ENCODE measurements at regions not wholly inside any gene's neighbourhood (a gene's known extent, or its start where the extent isn't known, plus 50 kb on each side); places are given as distances from the start of the nearest gene placed in this dataset.

GRCh38 chr4:26028133-26028792 is 114.2 kb downstream of the SMIM20 start:
- no peaks in the 10 kb centered on the region for H3K36me3 ChIP-seq
- H3K4me3 ChIP-seq: peak overlapping the region; percentile 31
- no peaks in the 10 kb centered on the region for H3K27me3 ChIP-seq
- DNase-seq: no peak
- no peak overlapping the region for H3K27ac ChIP-seq
- H3K4me1 ChIP-seq: peaks cover 1% of the 10 kb centered on the region; the same call in 1 of the 2 replicates
- no peaks in the 10 kb centered on the region for H3K9me3 ChIP-seq (replicated peaks)

- H3K27me3 ChIP-seq: no peaks in the 10 kb centered on the region
- no peaks in the 10 kb centered on the region for H3K9me3 ChIP-seq (replicated peaks)
- no peaks in the 10 kb centered on the region for H3K4me1 ChIP-seq
- no peaks in the 10 kb centered on the region for H3K36me3 ChIP-seq
- peak; percentile 81 to 84 for DNase-seq
- peak overlapping the region; percentile 31 for H3K4me3 ChIP-seq
- peak overlapping the region; percentile 20; the same call in 1 of the 2 replicates for H3K27ac ChIP-seq
These were observed 115.0 kb downstream of the SMIM20 start for GRCh38 chr4:26028793-26029567.

GRCh38 chr4:26029568-26030131 is 115.6 kb downstream of the SMIM20 start:
- Histone ChIP-seq H3K4me1 (no peaks in the 10 kb centered on the region), H3K4me3 (no peak overlapping the region), H3K9me3 (replicated peaks) (no peaks in the 10 kb centered on the region), H3K27ac (no peak overlapping the region), H3K27me3 (no peaks in the 10 kb centered on the region), H3K36me3 (no peaks in the 10 kb centered on the region)
- DNase-seq: peak in 1 of 2 experiments; percentile 29

- Histone ChIP-seq H3K4me3 (no peak overlapping the region), H3K27ac (no peak overlapping the region), H3K9me3 (replicated peaks) (no peaks in the 10 kb centered on the region), H3K36me3 (no peaks in the 10 kb centered on the region), H3K27me3 (no peaks in the 10 kb centered on the region), H3K4me1 (no peaks in the 10 kb centered on the region)
- DNase-seq: no peak
These were observed 116.2 kb downstream of the SMIM20 start for GRCh38 chr4:26030260-26030667.

- no peaks in the 10 kb centered on the region for H3K9me3 ChIP-seq (replicated peaks)
- H3K4me3 ChIP-seq: no peak overlapping the region
- no peak overlapping the region for H3K27ac ChIP-seq
- H3K36me3 ChIP-seq: no peaks in the 10 kb centered on the region
- H3K27me3 ChIP-seq: no peaks in the 10 kb centered on the region
- no peak for DNase-seq
- H3K4me1 ChIP-seq: no peaks in the 10 kb centered on the region
These were observed 116.8 kb downstream of the SMIM20 start for GRCh38 chr4:26030780-26031179.

GRCh38 chr4:26031704-26032103 is 117.7 kb downstream of the SMIM20 start:
- Histone ChIP-seq H3K27ac (no peak overlapping the region), H3K36me3 (no peaks in the 10 kb centered on the region), H3K27me3 (no peaks in the 10 kb centered on the region), H3K4me3 (no peak overlapping the region), H3K4me1 (no peaks in the 10 kb centered on the region), H3K9me3 (replicated peaks) (no peaks in the 10 kb centered on the region)
- no peak for DNase-seq

- H3K27ac ChIP-seq: no peak overlapping the region
- no peak overlapping the region for H3K4me3 ChIP-seq
These were observed 118.1 kb downstream of the SMIM20 start for GRCh38 chr4:26032142-26032541.

GRCh38 chr4:26032630-26033317 is 118.8 kb downstream of the SMIM20 start:
- no peaks in the 10 kb centered on the region for H3K36me3 ChIP-seq
- DNase-seq: no peak
- no peak overlapping the region for H3K4me3 ChIP-seq
- H3K27ac ChIP-seq: no peak overlapping the region
- H3K9me3 ChIP-seq (replicated peaks): no peaks in the 10 kb centered on the region
- H3K27me3 ChIP-seq: no peaks in the 10 kb centered on the region
- H3K4me1 ChIP-seq: no peaks in the 10 kb centered on the region

More at GRCh38 chr4:26032142-26032541, 118.1 kb downstream of the SMIM20 start:
- Histone ChIP-seq H3K27me3 (no peaks in the 10 kb centered on the region), H3K4me1 (no peaks in the 10 kb centered on the region), H3K36me3 (no peaks in the 10 kb centered on the region), H3K9me3 (replicated peaks) (no peaks in the 10 kb centered on the region)
- no peak for DNase-seq

GRCh38 chr4:26033389-26033788 is 119.4 kb downstream of the SMIM20 start:
- Histone ChIP-seq H3K36me3 (no peaks in the 10 kb centered on the region), H3K4me1 (no peaks in the 10 kb centered on the region), H3K9me3 (replicated peaks) (no peaks in the 10 kb centered on the region), H3K27me3 (no peaks in the 10 kb centered on the region), H3K27ac (no peak overlapping the region), H3K4me3 (no peak overlapping the region)
- DNase-seq: no peak

GRCh38 chr4:26034849-26035248 is 120.8 kb downstream of the SMIM20 start:
- H3K4me1 ChIP-seq: 0 out of 2 replicates have a peak, but pooled peaks cover 5% of the 10 kb centered on the region
- H3K36me3 ChIP-seq: no peaks in the 10 kb centered on the region
- H3K27ac ChIP-seq: no peak overlapping the region

GRCh38 chr4:26035921-26036320 is 121.9 kb downstream of the SMIM20 start:
- no peak for DNase-seq
- Histone ChIP-seq H3K4me3 (no peak overlapping the region), H3K36me3 (no peaks in the 10 kb centered on the region), H3K9me3 (replicated peaks) (no peaks in the 10 kb centered on the region), H3K4me1 (0 out of 2 replicates have a peak, but pooled peaks cover 5% of the 10 kb centered on the region), H3K27ac (no peak overlapping the region), H3K27me3 (no peaks in the 10 kb centered on the region)

More at GRCh38 chr4:26034849-26035248, 120.8 kb downstream of the SMIM20 start:
- Histone ChIP-seq H3K27me3 (no peaks in the 10 kb centered on the region), H3K9me3 (replicated peaks) (no peaks in the 10 kb centered on the region), H3K4me3 (no peak overlapping the region)
- no peak for DNase-seq

GRCh38 chr4:26039639-26040359 is 125.8 kb downstream of the SMIM20 start:
- H3K4me3 ChIP-seq: no peak overlapping the region
- H3K36me3 ChIP-seq: no peaks in the 10 kb centered on the region
- H3K27me3 ChIP-seq: no peaks in the 10 kb centered on the region
- H3K9me3 ChIP-seq (replicated peaks): no peaks in the 10 kb centered on the region
- no peak overlapping the region for H3K27ac ChIP-seq
- H3K4me1 ChIP-seq: 0 out of 2 replicates have a peak, but pooled peaks cover 5% of the 10 kb centered on the region
- DNase-seq: no peak

- Histone ChIP-seq H3K9me3 (replicated peaks) (no peaks in the 10 kb centered on the region), H3K4me1 (0 out of 2 replicates have a peak, but pooled peaks cover 2% of the 10 kb centered on the region), H3K36me3 (no peaks in the 10 kb centered on the region), H3K4me3 (no peak overlapping the region), H3K27ac (no peak overlapping the region), H3K27me3 (no peaks in the 10 kb centered on the region)
- no peak for DNase-seq
These were observed 130.5 kb downstream of the SMIM20 start for GRCh38 chr4:26044524-26044923.

GRCh38 chr4:26044983-26045382 is 131.0 kb downstream of the SMIM20 start:
- Histone ChIP-seq H3K27me3 (no peaks in the 10 kb centered on the region), H3K27ac (no peak overlapping the region), H3K9me3 (replicated peaks) (no peaks in the 10 kb centered on the region), H3K4me3 (no peak overlapping the region), H3K4me1 (no peaks in the 10 kb centered on the region), H3K36me3 (no peaks in the 10 kb centered on the region)
- DNase-seq: no peak
